GM21526 (cell line): ENCODE measurements at regions not wholly inside any gene's neighbourhood (a gene's known extent, or its start where the extent isn't known, plus 50 kb on each side); places are given as distances from the start of the nearest gene placed in this dataset.

Experiments used
- ATAC-seq: cut with Tn5 transposase; IDR thresholded peaks from one replicate; pipeline ENCODE4 v1.9.1; 2021; ENCODE audit warnings: moderate library complexity; ENCODE audit not compliant: unreplicated experiment, low FRiP score

- no peak for ATAC-seq
Measured at GRCh38 chr14:40623643-40624042, 983.0 kb upstream of the LRFN5 start.

- ATAC-seq: no peak
Measured at GRCh38 chr14:40618225-40618898, 988.3 kb upstream of the LRFN5 start.

- ATAC-seq: no peak
Measured at GRCh38 chr14:40616579-40616978, 990.1 kb upstream of the LRFN5 start.

GRCh38 chr14:40601063-40601462 lies 1005.6 kb upstream of the LRFN5 start:
- no peak for ATAC-seq

GRCh38 chr14:40599725-40600124 lies 1007.0 kb upstream of the LRFN5 start:
- ATAC-seq: no peak

GRCh38 chr14:40581264-40581663 lies 1025.4 kb upstream of the LRFN5 start:
- no peak for ATAC-seq

GRCh38 chr14:40576880-40577478 lies 1029.7 kb upstream of the LRFN5 start:
- no peak for ATAC-seq

GRCh38 chr14:40574780-40575179 lies 1031.9 kb upstream of the LRFN5 start:
- ATAC-seq: no peak

- no peak for ATAC-seq
Measured at GRCh38 chr14:40525314-40525713, 1081.4 kb upstream of the LRFN5 start.

GRCh38 chr14:40523123-40523522 lies 1083.6 kb upstream of the LRFN5 start:
- no peak for ATAC-seq

- no peak for ATAC-seq
Measured at GRCh38 chr14:40494483-40494882, 1062.2 kb upstream of the FBXO33 start.

- no peak for ATAC-seq
Measured at GRCh38 chr14:40487824-40488223, 1055.6 kb upstream of the FBXO33 start.

GRCh38 chr14:40485688-40486087 lies 1053.5 kb upstream of the FBXO33 start:
- ATAC-seq: no peak

GRCh38 chr14:40476005-40476404 lies 1043.8 kb upstream of the FBXO33 start:
- no peak for ATAC-seq

- no peak for ATAC-seq
Measured at GRCh38 chr14:40467969-40468368, 1035.7 kb upstream of the FBXO33 start.

GRCh38 chr14:40464531-40464930 lies 1032.3 kb upstream of the FBXO33 start:
- ATAC-seq: no peak

GRCh38 chr14:40463886-40464285 lies 1031.7 kb upstream of the FBXO33 start:
- ATAC-seq: no peak

- ATAC-seq: no peak
Measured at GRCh38 chr14:40452674-40453073, 1020.4 kb upstream of the FBXO33 start.

GRCh38 chr14:40447017-40447416 lies 1014.8 kb upstream of the FBXO33 start:
- ATAC-seq: no peak

GRCh38 chr14:40445020-40445419 lies 1012.8 kb upstream of the FBXO33 start:
- ATAC-seq: no peak

- ATAC-seq: no peak
Measured at GRCh38 chr14:40436551-40436950, 1004.3 kb upstream of the FBXO33 start.

- no peak for ATAC-seq
Measured at GRCh38 chr14:40417777-40418401, 985.7 kb upstream of the FBXO33 start.
